GM21367 (cell line): ENCODE measurements at regions not wholly inside any gene's neighbourhood (a gene's known extent, or its start where the extent isn't known, plus 50 kb on each side); places are given as distances from the start of the nearest gene placed in this dataset.

ENCODE experiments used
- ATAC-seq: cut with Tn5 transposase; IDR thresholded peaks from one replicate; pipeline ENCODE4 v1.9.1; 2021; ENCODE audit not compliant: unreplicated experiment

DNA sequence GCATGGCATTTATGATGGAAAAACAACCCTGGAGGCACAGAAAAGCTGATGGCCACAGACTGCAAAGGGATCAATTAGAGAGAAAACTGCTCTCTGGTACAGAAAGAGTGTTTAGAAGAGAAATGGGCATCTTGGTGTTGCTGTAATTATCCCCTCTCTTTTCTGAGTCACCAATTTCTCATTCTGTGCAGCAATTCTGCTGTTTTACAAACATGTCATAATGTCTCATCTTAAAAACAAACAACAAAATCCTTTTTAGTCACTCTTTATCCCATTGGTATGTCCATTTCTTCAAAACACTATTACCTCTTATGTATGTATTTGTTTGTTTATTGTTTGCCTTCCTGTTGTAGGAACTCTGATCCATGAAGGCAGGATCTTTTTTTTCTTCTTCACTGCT is 73.9 kb upstream of the HK2 start:
- no peak for ATAC-seq

DNA sequence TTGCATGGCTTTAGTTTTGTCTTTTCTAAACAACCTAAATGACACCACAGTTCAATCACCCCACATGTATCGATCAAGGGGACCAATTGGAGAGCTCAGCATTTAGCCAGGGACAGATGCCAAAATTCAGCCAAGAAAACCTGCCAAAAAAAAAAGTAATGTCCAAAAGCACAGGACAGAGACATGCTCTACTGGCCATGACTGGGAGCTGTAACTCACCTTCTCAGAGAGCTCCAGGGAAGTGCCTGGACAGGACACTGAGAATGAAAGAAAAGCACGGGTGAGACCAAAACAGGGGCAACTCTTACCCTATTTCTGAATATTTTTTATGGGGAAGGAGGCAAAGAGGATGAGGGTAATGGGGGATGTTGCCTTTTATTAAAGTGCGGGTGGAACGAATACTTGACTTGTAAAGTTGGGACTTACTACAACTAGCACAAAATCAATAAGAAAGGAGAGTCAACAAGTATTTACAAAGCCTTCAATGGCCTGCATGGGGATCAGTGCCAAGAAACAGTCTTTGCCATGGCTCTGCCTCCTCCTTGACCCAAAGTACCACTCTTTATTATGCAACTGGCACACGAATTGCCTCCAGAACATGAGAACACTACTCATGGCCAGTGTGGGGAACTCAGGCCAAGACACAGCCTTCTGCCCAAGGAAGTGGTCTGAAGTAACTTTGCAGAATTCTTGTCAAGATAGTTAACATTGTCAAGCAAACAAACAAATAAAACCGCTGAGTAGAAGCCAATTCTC is 72.9 kb upstream of the HK2 start:
- ATAC-seq = no peak

DNA sequence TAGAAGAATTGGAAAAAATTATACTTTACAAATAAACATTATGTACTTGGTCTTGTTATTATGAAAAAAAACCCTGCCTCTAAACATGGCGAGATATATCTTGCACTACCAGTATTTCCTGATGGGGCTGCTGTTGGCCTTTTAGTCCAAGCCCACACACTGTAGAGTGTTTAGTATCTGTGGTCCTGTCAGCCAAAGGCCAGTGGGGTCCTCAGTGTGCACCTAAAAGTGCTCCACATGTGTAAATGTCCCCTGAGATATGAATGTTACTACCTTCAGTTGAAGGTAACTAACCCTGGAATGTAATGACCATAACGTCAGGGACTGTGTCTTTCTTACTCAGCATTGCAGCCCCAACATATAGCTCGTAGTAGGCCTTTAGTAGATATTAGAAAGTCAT is 71.1 kb upstream of the HK2 start:
- no peak for ATAC-seq

DNA sequence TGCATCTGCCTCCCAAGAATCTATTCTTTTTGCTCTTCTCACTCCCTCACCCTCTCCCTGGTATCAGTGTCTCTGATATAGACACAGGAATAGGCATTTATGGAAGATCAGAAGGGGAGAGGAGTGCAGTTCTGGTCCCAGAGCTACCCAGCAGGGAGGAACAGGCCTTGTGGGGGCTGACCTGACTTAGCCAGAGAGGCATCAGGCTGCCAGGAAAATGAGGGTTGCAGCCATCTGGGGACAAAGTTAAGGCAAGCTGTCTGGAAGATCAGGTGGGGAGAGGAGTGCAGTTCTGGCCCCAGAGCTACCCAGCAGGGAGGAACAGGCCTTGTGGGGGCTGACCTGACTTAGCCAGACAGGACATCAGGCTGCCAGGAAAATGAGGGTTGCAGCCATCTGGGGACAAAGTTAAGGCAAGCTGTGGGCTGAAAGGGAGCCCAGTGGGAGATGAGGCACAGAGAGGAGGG is 69.9 kb upstream of the HK2 start:
- ATAC-seq = no peak

DNA sequence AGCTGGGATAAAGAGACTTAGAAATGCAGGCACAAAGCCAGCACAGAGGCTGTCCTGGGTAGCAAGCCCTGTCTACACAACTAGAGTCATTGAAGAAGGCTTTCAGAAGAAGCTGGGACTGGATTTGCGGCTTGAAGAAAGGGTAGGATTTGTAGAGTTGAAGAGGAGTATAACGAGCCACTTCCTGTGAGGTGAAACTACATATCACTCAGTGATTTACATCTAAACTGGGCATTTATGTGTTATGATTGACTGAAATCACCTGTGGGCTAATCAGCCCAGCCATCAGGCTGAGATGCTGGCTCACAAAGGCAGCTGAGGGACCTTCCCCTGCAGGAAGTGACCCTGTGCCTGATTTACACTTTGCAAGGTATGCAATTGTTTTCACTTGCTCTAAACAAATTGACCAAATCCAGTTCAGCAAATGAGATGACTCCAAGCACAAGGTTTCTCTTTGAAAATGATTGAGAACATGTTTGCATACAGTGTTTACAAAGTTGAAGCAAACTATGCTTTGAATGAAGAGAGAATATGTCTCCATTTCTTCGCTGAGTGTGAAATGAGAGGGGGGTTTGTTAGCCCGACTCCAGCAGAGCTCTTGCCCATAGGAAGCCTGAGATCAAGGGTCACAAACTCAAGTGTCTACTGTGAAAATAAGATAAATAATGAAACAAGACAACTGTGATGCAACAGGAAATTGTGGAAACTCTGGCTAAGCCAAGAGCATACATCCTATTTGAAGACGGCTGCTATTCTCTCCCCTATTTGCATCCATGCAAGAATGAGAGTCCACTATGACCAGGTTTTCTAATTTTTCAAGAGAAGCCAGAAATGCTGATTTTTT is 69.3 kb upstream of the HK2 start:
- ATAC-seq = no peak

DNA sequence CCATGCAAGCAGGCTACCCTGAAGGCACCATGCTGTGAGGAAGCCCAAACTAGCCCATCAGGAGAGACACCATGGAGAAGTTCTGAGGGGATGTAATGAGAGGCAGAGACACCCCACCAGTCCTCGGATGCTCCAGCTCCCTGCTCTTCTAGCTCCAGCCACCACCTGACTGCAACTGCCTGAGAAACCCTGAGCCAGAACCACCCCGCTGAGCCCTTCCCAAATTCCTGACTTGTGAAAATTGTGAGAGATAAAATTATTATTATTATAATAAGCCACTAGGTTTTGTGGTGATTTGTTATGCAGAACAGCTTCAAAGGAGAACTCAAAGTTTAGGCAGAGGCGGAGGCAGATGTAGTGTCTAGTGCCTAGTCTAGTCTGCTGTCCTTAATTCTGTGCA is 67.1 kb upstream of the HK2 start:
- ATAC-seq = no peak

DNA sequence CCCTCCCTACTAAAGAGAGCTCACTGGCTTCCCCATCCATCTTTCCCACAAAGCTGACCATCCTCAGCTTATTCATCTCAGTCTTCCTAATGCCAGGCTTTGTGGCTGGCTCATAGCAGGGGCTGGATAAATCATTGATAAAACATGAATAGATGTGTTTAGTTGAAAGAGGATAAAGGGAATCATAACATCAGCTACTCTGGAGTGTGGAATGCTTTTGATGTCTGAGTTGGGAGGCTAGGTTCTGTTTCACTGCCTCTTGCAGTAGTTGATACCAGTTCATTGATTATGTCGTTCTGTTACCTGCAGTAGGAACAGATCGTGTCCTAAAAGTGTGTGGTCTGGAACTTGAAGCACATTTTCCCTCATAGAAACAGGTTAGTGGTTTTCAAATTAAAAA is 66.3 kb upstream of the HK2 start:
- no peak for ATAC-seq

DNA sequence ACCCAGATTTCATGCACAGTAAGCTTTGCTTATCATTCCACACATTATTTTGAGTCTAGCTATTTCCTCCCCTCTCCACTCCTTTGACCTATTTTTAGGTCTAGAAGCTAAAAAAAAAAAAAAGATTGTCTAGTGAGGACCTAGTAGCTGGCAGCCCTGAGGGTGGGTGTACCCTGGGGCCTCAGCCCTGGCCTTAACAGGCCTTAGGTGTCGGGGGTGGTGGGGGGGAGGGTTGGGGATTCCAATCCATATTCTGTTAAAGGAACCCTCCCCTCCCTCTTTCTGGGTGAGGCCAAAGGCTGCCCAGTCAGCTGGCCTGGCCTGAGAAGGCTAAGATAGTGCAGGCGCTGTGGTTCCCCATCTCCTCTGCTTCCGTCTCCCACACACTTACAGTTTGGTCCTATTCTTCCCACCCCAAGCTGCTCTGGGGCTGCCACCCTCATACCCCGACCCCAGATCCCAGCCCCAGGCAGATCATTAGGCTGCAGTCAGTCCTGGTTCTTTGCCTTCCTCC is 65.5 kb upstream of the HK2 start:
- ATAC-seq = no peak

DNA sequence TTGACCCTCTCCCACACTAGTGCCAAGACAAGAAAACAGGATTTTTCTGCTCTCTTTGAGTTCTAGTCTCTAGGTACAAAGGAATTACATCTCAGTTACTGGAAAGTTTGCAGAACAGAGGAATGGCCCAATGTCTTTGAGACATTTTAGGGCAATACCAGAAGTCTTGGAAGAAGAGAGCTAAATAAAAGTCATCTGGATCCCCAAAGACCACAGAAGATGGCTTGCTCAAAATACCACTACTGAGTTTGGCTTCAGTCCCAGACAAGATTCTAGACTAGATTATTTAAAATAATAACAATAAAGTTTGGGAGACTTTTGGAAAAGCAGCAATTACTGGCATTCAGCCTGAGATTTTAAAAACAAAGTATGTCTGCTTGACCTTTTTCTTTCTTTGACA is 61.9 kb upstream of the HK2 start:
- ATAC-seq = no peak

DNA sequence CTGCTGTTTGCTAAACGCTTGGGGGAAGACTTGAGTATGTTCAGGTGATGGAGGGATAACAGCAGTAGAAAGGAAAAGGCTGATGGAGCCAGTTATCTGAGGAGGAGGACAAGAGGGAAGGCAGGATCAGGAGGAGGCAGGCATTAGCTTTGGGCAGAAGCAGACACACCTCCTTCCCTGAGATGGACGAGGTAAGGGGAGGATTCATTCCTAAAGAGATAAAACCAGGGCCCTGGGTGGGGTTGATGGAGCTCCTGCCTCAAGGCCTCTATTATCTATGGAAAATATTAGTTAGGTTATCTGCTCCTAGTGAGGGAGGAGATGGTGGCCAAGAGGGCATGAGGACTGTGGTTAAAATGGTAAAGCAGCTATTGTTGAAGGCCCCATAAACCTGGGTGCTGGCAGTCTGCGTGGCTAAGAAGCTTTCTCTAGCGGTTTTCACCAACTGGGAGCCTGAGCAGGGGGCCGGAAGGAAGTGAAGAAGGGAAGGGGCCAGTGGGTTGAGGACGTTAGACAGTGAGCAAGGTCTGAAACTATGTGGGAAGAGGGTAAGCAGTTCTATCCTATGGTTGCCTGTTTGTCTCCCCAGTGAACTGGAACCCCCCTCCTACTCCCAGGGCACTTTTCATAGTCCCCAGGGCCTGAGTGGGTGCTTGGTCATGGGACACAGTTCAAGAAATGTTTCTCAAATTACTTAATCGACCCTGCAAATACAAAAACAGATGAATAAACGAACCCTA is 56.6 kb upstream of the HK2 start:
- ATAC-seq = no peak

DNA sequence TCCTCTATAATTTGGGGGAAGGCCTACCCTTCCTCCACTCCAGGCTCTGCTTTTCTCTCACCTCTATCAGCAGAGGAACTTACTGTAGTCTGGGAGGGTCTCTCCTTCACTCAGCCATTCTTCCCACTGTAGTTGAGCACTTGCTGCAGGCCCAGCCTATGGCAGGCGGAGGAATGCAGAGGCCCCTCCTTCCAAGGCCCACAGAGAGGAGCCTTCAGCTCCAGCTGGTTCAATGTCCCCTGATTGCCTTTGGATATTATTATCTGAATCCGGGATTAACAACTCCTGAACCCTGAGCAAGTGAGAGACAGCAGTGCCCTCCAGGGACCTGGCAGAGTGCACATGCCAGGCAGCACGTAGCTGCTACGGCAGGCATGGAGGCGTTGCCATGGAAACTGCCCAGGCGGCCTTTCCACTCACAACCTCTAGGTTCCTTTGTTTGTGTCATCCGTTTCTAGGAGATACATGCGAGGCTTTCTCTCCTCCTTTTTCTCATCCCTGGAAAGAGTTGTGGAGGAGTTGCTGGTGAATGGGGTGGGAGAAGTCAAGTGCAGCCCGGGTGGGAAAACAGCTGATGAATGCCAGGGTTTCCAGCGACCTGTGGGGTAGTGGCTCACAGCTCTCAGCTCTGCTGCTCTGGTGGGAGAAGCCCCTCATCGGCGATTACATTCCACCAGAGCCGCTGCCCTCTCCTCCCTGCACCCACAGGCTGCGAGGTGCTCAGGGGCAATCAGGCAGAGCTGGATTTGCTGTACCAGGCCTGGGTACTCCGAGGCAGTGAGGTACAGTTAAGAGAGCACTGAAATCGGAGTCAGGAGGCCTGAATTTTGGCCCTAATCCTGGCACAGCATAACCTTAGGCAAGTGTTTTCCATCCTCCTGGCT is 55.3 kb upstream of the HK2 start:
- no peak for ATAC-seq

DNA sequence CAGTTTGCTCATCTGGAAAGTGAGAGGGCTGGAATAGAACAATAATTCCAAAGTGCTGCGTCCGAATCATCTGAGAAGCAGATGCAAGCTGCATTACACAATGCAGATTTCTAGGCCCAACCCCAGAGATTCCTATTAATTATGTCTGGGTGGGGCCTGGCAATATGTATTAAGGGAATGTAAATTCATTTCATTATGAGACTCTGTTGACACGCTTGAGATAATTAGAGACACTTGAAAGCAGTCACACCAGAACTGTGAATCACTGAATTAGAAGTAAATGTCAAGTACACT is 54.7 kb upstream of the HK2 start:
- no peak for ATAC-seq

DNA sequence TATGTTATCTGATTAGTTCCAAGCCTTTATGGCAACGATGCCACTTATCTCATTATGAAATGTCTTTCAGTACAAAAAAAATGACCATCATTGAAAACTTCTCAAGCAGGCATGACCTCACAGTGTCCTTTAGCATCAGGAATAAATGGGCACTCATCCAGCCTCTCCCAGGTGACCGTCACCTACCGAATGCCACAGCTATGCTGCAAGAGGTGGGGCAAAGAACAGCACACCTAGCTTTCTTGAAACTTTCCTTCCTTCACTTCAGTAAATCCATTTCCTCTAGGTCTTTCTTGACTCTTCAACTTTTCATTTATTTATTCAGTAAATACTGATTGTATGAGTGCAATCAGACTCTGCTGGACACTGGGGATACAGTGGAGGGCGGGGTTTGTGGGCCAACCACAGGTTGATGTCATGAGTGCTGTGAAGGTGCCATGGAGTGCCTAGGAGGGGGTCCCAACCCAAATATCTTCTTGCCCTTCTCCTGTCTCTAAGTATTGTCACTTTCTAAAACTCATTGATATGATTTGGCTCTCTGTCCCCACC is 54.3 kb upstream of the HK2 start:
- ATAC-seq = no peak
